DOHH2 (cell line): ENCODE measurements at regions not wholly inside any gene's neighbourhood (a gene's known extent, or its start where the extent isn't known, plus 50 kb on each side); places are given as distances from the start of the nearest gene placed in this dataset.

Source experiments
- H3F3A ChIP-seq: fragments of 200-600 bp; sonication (generic), shearing (Covaris generic); 2 replicates; pipeline ENCODE4 v1.6.0; 2016; ENCODE audit warnings: antibody characterized with exemption, mild to moderate bottlenecking; ENCODE audit not compliant: control insufficient read depth, insufficient read depth
- H3K27ac ChIP-seq: fragments of 200-600 bp; sonication (generic); 2 replicates; pipeline ENCODE4 v1.5.1; 2014; ENCODE audit warnings: low read depth, mild to moderate bottlenecking, low read length, moderate library complexity
- H3K27me3 ChIP-seq: fragments of 200-600 bp; sonication (generic); 2 replicates; pipeline ENCODE4 v1.6.1; 2014; ENCODE audit warnings: mild to moderate bottlenecking, low read length, mixed read lengths; ENCODE audit not compliant: control insufficient read depth
- H3K36me3 ChIP-seq: fragments of 200-600 bp; sonication (generic); 2 replicates; pipeline ENCODE4 v1.6.1; 2014; ENCODE audit warnings: mild to moderate bottlenecking, low read length, moderate library complexity, mixed read lengths; ENCODE audit not compliant: control insufficient read depth
- H3K4me1 ChIP-seq: fragments of 200-600 bp; sonication (generic); 2 replicates; pipeline ENCODE4 v1.6.1; 2014; ENCODE audit warnings: mild to moderate bottlenecking, low read length, mixed read lengths; ENCODE audit not compliant: control insufficient read depth
- H3K4me2 ChIP-seq: fragments of 200-600 bp; sonication (generic); 2 replicates; pipeline ENCODE4 v1.6.0; 2014; ENCODE audit warnings: mild to moderate bottlenecking, low read length, moderate library complexity
- H3K4me3 ChIP-seq: fragments of 200-600 bp; sonication (generic); 2 replicates; pipeline ENCODE4 v1.5.1; 2014; ENCODE audit warnings: mild to moderate bottlenecking, low read length, mixed read lengths
- H3K79me2 ChIP-seq: fragments of 200-600 bp; sonication (generic); 2 replicates; pipeline ENCODE4 v1.6.1; 2014; ENCODE audit warnings: mild to moderate bottlenecking, low read length, mixed read lengths; ENCODE audit not compliant: control insufficient read depth
- H3K9me2 ChIP-seq: fragments of 200-600 bp; sonication (generic); replicated peaks from 2 replicates; pipeline ENCODE4 v1.6.1; 2014; ENCODE audit warnings: mild to moderate bottlenecking, low read length, mixed read lengths; ENCODE audit not compliant: control insufficient read depth
- H3K9me3 ChIP-seq: fragments of 200-600 bp; sonication (generic); 2 replicates; pipeline ENCODE4 v1.6.1; 2014; ENCODE audit warnings: antibody characterized with exemption, low read length, mixed read lengths; ENCODE audit not compliant: control insufficient read depth, insufficient read depth
- H4K20me1 ChIP-seq: fragments of 200-600 bp; sonication (generic); 2 replicates; pipeline ENCODE4 v1.6.0; 2014; ENCODE audit warnings: low read depth, mild to moderate bottlenecking, antibody characterized with exemption, low read length, moderate library complexity; ENCODE audit not compliant: control insufficient read depth, insufficient read depth
- EZH2phosphoT487 ChIP-seq: fragments of 200-600 bp; sonication (generic); IDR thresholded peaks from 2 replicates; pipeline ENCODE4 v1.6.1; 2017; ENCODE audit warnings: borderline replicate concordance, mild to moderate bottlenecking, antibody characterized with exemption, low read length, moderate library complexity, mixed read lengths
- TF ChIP-seq, protein P1 (sequence below): fragments of 200-600 bp; sonication (generic); IDR thresholded peaks from one replicate; pipeline ENCODE4 v1.5.1; 2014; ENCODE audit warnings: antibody characterized with exemption, mild to moderate bottlenecking, low read depth, low read length; ENCODE audit not compliant: poor library complexity, severe bottlenecking

- Histone ChIP-seq H3K9me3 (no peaks in the 10 kb centered on the region), H3K4me3 (no peak overlapping the region), H4K20me1 (no peaks in the 10 kb centered on the region), H3K79me2 (no peaks in the 10 kb centered on the region), H3K4me2 (no peak overlapping the region), H3K4me1 (no peaks in the 10 kb centered on the region), H3K27me3 (no peaks in the 10 kb centered on the region), H3K9me2 (no peaks in the 10 kb centered on the region), H3K27ac (no peak overlapping the region), H3K36me3 (no peaks in the 10 kb centered on the region), H3F3A (no peaks in the 10 kb centered on the region)
- TF ChIP-seq EZH2phosphoT487: no peak
- TF ChIP-seq, protein P1, sequence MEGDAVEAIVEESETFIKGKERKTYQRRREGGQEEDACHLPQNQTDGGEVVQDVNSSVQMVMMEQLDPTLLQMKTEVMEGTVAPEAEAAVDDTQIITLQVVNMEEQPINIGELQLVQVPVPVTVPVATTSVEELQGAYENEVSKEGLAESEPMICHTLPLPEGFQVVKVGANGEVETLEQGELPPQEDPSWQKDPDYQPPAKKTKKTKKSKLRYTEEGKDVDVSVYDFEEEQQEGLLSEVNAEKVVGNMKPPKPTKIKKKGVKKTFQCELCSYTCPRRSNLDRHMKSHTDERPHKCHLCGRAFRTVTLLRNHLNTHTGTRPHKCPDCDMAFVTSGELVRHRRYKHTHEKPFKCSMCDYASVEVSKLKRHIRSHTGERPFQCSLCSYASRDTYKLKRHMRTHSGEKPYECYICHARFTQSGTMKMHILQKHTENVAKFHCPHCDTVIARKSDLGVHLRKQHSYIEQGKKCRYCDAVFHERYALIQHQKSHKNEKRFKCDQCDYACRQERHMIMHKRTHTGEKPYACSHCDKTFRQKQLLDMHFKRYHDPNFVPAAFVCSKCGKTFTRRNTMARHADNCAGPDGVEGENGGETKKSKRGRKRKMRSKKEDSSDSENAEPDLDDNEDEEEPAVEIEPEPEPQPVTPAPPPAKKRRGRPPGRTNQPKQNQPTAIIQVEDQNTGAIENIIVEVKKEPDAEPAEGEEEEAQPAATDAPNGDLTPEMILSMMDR: no peak
Measured at GRCh38 chr7:47035522-47035921, 546.4 kb downstream of the TNS3 start.

DNA sequence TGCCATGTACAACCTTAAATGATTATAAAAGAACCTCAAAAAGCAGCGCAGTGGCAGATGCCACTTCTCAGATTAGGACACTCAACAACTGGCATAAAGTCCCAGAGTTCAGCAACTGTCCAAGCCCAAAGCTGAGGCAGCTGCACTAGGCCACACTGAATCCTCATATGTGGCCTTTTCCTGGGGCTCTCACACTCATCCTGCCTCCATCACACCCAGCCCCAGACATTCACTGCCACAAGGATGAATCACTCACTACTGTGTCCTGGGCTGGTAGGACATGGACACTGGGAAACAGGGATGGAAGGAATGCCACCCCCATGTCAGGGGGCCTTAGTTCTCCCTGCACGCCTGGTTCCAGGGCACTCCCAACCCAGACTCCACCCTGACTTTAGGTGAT is 547.7 kb downstream of the TNS3 start:
- Histone ChIP-seq H3K4me1 (no peaks in the 10 kb centered on the region), H3K4me3 (no peak overlapping the region), H3K9me3 (no peaks in the 10 kb centered on the region), H3K9me2 (no peaks in the 10 kb centered on the region), H3K27me3 (no peaks in the 10 kb centered on the region), H3K27ac (no peak overlapping the region), H3F3A (no peaks in the 10 kb centered on the region), H3K36me3 (no peaks in the 10 kb centered on the region), H3K4me2 (no peak overlapping the region), H4K20me1 (no peaks in the 10 kb centered on the region), H3K79me2 (no peaks in the 10 kb centered on the region)
- TF ChIP-seq EZH2phosphoT487: no peak
- TF ChIP-seq, protein P1: no peak

- Histone ChIP-seq H3K4me2 (no peak overlapping the region), H3K36me3 (no peaks in the 10 kb centered on the region), H3F3A (no peaks in the 10 kb centered on the region), H4K20me1 (no peaks in the 10 kb centered on the region), H3K4me1 (no peaks in the 10 kb centered on the region), H3K9me2 (no peaks in the 10 kb centered on the region), H3K27me3 (no peaks in the 10 kb centered on the region), H3K4me3 (no peak overlapping the region), H3K27ac (no peak overlapping the region), H3K9me3 (no peaks in the 10 kb centered on the region), H3K79me2 (no peaks in the 10 kb centered on the region)
- TF ChIP-seq, protein P1: no peak
- no peak for TF ChIP-seq EZH2phosphoT487
Measured at GRCh38 chr7:47032536-47032908, 549.4 kb downstream of the TNS3 start.
